Mammary epithelial cell (primary cell): ENCODE measurements at regions not wholly inside any gene's neighbourhood (a gene's known extent, or its start where the extent isn't known, plus 50 kb on each side); places are given as distances from the start of the nearest gene placed in this dataset.

Experiments used
- EZH2 ChIP-seq: IDR thresholded peaks from 2 replicates; pipeline ENCODE4 v1.6.1; 2012; ENCODE audit warnings: low read length, inconsistent platforms, borderline replicate concordance
- TF ChIP-seq, protein P1 (sequence below), 2 donors: IDR thresholded peaks in 1 of 2; conservative IDR thresholded peaks in 1 of 2; 2 replicates each; pipeline ENCODE4 v1.5.1; 2011 to 2012; ENCODE audit warnings: inconsistent platforms in 2 of 2, low read length in 2 of 2, mild to moderate bottlenecking in 2 of 2, control low read depth in 1 of 2, low read depth in 1 of 2; ENCODE audit not compliant: insufficient read depth in 1 of 2; ENCODE audit errors: extremely low read depth in 1 of 2

DNA sequence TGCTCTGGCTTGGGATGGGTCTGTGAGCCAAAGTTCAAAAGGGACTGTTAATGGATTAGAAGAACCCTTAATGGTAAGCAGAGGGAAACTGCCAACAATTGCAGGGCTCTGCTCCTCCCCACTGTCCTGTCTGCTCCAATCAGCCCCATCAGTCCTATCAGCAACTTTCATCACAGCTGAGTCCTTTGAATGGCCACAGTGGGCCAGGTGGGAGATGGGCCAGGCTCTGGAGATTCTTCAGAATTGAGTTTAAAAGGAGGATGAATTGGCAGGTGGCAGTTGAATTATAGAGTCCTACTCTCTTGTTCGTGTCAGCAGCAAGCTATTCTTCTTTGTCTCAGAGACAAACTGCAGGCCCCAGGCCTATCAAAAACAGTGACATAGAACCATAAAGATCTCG lies 573.9 kb downstream of the EPHA4 start:
- TF ChIP-seq, protein P1, sequence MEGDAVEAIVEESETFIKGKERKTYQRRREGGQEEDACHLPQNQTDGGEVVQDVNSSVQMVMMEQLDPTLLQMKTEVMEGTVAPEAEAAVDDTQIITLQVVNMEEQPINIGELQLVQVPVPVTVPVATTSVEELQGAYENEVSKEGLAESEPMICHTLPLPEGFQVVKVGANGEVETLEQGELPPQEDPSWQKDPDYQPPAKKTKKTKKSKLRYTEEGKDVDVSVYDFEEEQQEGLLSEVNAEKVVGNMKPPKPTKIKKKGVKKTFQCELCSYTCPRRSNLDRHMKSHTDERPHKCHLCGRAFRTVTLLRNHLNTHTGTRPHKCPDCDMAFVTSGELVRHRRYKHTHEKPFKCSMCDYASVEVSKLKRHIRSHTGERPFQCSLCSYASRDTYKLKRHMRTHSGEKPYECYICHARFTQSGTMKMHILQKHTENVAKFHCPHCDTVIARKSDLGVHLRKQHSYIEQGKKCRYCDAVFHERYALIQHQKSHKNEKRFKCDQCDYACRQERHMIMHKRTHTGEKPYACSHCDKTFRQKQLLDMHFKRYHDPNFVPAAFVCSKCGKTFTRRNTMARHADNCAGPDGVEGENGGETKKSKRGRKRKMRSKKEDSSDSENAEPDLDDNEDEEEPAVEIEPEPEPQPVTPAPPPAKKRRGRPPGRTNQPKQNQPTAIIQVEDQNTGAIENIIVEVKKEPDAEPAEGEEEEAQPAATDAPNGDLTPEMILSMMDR (conservative IDR thresholded peaks at IDR 0.05 in 1 of 2, IDR thresholded peaks at IDR 0.05 in 1 of 2; ENCODE audit: extremely low read depth in 1 of 2, insufficient read depth in 1 of 2, low read depth in 1 of 2, low read length in 2 of 2), result no peak
- TF ChIP-seq EZH2, result no peak
